Activated CD8-positive, alpha-beta memory T cell treated with anti-CD3 and anti-CD28 coated beads, Interleukin-2, amount 50 U/mL, for 48 hours (primary cell): ENCODE measurements at regions not wholly inside any gene's neighbourhood (a gene's known extent, or its start where the extent isn't known, plus 50 kb on each side); places are given as distances from the start of the nearest gene placed in this dataset.
"Not testable (repeated sequence)": the region's sequence is repeated elsewhere in the genome, so short reads cannot be mapped to it uniquely, and the experiment has no call there.

Experiments used
- DNase-seq: peaks from one replicate; pipeline ENCODE4 v3.0.0-alpha.2; 2020

DNA sequence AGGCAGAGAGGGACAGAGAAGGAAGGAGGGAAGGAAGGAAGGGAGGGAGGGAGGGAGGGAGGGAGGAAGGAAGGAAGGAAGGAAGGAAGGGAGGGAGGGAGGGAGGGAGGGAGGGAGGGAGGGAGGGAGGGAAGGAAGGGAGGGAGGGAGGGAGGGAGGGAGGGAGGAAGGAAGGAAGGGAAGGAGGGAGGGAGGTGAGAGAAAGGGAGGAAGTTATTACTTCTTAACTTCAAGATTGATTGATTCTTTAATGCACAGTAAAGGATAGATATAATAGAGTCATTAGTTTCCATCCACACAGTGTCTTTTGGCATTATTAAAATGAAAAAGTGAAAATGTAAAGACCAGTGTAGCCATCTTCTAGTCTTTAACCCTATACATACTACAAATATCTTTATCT is 682.9 kb downstream of the ZEB2 start:
- not testable (repeated sequence) for DNase-seq

DNA sequence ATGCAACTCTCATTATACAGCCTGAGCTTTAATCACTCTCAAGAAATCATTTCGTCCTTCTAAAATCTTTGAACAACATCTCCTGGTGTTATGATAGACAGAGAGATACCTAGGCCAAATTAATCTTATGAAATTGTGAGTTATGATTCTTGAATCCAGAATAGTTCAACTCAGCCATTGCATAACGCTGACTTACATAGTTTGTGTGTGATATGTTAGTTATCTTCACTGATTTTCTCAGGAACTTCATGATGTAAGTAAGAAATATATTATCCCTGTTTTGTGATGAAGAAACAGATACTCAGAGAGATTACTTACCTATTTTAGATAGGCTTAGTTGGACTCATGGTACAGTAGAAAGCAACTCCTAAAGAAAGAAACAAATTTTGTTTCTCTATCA is 684.4 kb downstream of the ZEB2 start:
- no peak for DNase-seq

DNA sequence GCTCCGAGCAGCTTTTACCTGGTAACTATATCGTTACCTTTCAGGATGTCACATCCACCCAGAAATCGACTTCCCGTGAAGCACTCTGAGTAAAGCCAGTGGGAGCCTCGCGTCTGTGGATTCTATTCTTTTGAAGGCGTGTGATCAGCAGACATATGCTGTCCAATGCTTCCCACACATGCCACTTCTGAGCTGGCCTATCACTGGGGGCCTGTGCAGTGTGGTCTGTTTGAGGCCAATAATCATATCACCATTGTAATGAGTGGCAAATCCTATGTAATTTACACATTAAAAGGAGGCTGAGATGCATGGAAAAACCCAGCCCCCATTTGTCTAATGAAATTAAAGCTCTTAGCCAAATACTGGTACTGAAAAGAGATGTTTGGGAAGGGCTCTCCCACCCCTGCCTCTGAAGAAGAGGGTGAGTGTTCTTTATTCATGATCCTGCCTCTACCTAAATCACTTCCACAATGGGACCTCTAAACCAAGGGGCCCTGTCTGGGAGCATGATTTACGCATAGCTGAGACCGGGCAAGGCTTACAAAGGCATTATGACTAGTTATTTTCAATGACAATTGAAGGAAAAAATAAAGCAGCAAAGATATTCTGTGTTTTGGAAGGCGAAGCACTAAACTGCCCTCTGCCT is 686.8 kb downstream of the ZEB2 start:
- no peak for DNase-seq

DNA sequence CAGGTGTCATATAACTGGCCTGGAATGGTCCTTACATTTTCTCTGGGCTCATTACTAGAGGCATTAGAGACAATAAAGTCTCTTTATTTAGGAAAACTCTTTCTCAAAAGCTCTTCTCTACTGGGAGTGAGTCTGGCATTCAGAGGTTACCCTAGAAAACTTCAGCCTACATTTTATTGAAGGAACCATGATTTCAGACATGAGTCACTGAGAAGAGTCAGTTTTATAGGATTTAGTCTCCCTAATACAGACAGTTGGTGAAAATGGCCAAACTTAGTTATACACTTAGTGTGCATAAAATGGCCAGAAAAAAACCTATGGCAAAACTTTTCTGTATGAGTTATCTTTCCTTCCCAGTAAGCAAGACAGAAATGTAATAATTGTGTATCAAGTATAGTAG is 689.4 kb downstream of the ZEB2 start:
- DNase-seq = no peak

DNA sequence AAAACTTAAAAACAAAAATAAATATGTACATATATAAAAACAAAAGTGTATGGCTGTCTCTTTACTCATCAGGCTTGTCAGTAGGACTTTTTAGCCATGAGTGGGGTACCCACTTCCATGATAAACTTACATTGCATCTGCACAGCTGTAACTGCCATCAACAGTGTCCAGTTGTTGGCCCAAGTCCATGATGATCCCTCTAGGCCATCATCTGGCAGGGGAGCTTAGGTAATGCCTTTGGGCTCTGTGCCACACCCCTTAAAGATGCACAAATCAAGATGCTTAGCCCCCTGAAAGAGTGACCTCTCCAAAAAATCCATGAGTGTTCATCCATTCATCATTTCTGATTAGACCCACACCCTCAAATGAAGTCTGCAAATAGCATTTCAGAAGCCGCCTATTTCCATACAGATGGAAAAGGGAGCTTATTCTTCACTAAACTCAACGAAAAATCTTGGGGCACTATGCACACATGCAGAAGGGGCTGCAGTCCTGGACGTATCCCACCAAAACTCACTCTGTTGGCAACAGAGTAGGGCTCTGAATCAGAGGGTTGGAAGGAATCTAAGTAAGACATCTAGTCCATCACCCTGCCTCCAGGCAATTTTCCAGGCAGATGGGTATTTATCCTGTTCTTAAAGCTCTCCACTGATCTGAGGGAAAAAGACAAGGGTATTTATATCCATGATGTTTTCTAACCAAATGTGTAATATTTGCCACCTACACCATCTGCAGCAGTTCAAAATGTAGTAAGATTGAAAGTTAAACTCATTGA is 691.0 kb downstream of the ZEB2 start:
- DNase-seq = no peak

DNA sequence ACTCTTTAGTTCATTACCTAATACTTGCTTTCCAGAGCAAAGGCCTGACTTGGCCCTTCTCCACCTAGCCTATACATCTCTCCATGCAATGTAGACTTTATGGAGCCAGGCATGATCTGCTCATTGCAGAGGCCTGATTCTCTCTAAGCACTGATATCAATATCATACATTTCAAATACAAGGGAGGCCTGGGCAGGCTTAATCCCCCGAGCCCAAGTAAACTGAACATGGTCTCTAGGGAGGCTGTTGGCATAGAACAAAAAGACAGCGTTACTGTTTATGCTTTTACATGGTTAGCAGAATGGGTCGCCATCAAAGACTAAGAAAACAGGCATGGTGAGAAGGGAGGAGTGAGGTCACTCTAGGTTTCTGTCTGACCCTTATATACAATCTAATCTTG is 695.1 kb downstream of the ZEB2 start:
- DNase-seq = no peak

DNA sequence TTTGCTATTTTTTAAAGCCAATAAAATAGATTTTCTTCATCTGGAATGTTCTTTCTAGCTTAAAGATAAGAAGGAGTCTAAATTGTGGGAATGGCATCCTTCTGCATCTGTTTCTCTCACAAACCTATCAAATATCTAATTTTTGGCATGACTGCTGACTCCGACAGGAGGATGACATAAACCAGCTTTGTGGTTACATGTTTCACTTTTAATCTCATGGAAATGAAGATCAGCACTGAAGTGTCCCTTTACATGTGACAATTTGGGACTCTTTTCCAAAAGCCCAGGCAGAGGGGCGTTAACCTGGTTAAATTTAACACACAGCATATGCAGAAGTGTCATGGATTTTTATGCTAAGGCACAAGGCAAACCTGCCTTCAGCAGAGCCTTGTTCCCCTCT is 694.7 kb downstream of the ARHGAP15 start:
- no peak for DNase-seq

DNA sequence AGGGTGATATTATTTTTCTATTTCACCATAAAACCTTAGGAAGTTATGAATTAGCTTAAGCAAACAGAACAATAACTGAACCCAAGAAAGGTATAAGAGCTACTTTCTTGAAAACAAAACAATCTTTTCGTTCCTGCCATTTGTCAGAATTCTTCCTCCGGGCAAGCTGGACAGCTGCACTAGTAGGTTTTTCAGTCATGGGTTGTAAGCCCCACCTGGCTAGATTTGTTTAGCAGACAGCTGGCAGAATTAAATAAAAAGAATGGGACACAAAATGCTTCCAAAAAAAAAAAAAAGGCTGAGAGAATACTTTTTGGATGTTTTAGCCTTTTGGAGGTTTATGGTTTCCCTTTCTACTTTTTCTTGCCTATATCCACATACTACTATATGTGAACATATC is 694.1 kb downstream of the ARHGAP15 start:
- DNase-seq = no peak

DNA sequence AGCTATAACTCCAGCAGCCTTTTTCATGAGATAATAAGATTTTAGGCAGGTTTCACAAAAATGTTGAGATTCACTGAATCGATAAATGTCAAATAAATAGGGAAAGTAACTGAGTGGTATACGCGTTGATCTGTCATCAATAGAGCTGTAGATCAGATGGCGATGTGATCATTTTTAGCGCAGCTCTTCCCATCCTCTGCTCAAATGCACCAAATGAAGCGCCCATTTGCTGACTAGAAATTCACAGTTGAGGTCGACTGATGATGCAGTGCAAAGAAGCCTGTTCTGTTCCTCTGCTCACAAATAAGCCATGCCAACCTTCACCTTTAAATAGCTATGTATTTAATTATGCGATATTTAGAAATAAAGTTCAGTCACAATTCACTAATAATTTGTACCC is 693.5 kb downstream of the ARHGAP15 start:
- DNase-seq = no peak

DNA sequence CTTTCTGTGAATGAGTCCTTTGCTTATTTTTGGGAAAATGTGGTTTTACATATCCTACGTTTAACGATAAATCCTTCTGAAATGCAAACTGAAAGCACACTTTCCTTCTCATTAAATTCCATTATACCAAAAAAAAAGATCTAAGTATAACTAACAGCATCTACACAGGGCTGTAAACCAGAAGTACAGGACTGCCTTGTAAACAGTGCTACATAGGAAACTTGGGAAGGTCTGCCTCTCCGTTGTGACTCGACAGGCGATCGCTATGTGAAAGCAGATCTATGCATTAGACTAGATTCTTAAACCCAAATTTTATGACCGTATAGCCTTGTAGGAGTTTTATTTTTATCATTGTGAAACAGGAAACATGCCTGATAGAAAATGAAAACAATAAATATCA is 690.5 kb downstream of the ARHGAP15 start:
- DNase-seq = no peak

DNA sequence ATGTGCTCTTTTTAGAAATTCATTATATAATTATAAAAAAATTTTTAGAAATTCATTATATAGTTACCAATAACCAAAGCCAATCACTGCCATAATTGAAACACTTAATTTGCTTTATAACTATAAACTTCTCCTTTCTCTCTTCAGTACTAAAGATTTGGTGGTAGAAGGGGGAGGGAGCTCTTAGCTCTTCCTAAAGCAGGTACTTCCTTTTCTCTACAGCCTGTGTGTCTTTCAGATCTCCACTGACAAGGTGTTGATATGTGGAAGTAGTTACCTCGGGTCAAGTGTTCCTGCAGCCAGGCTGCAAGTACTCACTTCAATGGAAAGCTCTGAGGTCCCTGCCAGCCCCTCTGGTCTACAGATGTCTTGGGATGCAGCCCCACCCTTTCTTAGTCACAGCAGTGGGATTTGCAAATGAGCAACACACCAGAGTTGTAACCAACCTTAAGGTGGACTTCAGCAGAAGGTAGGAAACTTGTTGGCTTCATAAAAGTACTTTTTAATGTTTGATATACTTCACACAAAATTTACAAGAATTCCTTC is 690.0 kb downstream of the ARHGAP15 start:
- DNase-seq = no peak
